H9 (cell line): ENCODE measurements at regions not wholly inside any gene's neighbourhood (a gene's known extent, or its start where the extent isn't known, plus 50 kb on each side); places are given as distances from the start of the nearest gene placed in this dataset.

Experiments used
- DNase-seq: peaks from one replicate; pipeline ENCODE4 v3.0.0-alpha.2; 2017
- H2AFZ ChIP-seq: one replicate; pipeline ENCODE4 v1.6.1; 2013; ENCODE audit warnings: mild to moderate bottlenecking, low read length, control low read depth, moderate library complexity
- H2AK5ac ChIP-seq: 2 replicates; pipeline ENCODE4 v1.6.1; 2013; ENCODE audit warnings: low read length, control low read depth, mixed read lengths; ENCODE audit not compliant: insufficient read length
- H2BK120ac ChIP-seq: one replicate; pipeline ENCODE4 v1.6.1; 2013; ENCODE audit warnings: low read depth, mild to moderate bottlenecking, low read length, control low read depth, inconsistent platforms; ENCODE audit not compliant: poor library complexity, severe bottlenecking
- H2BK12ac ChIP-seq: 2 replicates; pipeline ENCODE4 v1.6.1; 2013; ENCODE audit warnings: low read length, control low read depth, mixed read lengths, low read depth; ENCODE audit not compliant: insufficient read length
- H2BK15ac ChIP-seq: 2 replicates; pipeline ENCODE4 v1.6.1; 2013; ENCODE audit warnings: low read depth, low read length, control low read depth
- H2BK20ac ChIP-seq: one replicate; pipeline ENCODE4 v1.6.1; 2013; ENCODE audit warnings: low read depth, mild to moderate bottlenecking, low read length, control low read depth, inconsistent platforms; ENCODE audit not compliant: poor library complexity, severe bottlenecking
- H2BK5ac ChIP-seq: 2 replicates; pipeline ENCODE4 v1.6.1; 2013; ENCODE audit warnings: low read length, control low read depth, mixed read lengths; ENCODE audit not compliant: insufficient read length
- H3K14ac ChIP-seq: 2 replicates; pipeline ENCODE4 v1.6.1; 2013; ENCODE audit warnings: low read length, control low read depth; ENCODE audit not compliant: insufficient read depth
- H3K18ac ChIP-seq: 2 replicates; pipeline ENCODE4 v1.6.1; 2013; ENCODE audit warnings: low read depth, mild to moderate bottlenecking, mixed read lengths, low read length, control low read depth; ENCODE audit not compliant: insufficient read length
- H3K23ac ChIP-seq: 2 replicates; pipeline ENCODE4 v1.6.1; 2013; ENCODE audit warnings: low read length, control low read depth, mixed read lengths, low read depth; ENCODE audit not compliant: insufficient read length
- H3K23me2 ChIP-seq: 2 replicates; pipeline ENCODE4 v1.6.1; 2013; ENCODE audit warnings: low read depth, mild to moderate bottlenecking, mixed read lengths, low read length, control low read depth; ENCODE audit not compliant: insufficient read length, poor library complexity, severe bottlenecking
- H3K27ac ChIP-seq: 2 replicates; pipeline ENCODE4 v1.5.1; 2013; ENCODE audit warnings: low read length, control low read depth, mixed read lengths, low read depth; ENCODE audit not compliant: insufficient read length
- H3K27me3 ChIP-seq: 2 replicates; pipeline ENCODE4 v1.6.1; 2013; ENCODE audit warnings: low read length, control low read depth, inconsistent platforms; ENCODE audit not compliant: insufficient read depth
- H3K4ac ChIP-seq: 2 replicates; pipeline ENCODE4 v1.6.1; 2013; ENCODE audit warnings: low read depth, mild to moderate bottlenecking, control low read depth, inconsistent platforms, low read length, moderate library complexity
- H3K4me1 ChIP-seq: 2 replicates; pipeline ENCODE4 v1.6.1; 2013; ENCODE audit warnings: low read length, control low read depth, inconsistent platforms; ENCODE audit not compliant: insufficient read depth
- H3K4me2 ChIP-seq: 2 replicates; pipeline ENCODE4 v1.6.1; 2013; ENCODE audit warnings: low read length, control low read depth, mixed read lengths; ENCODE audit not compliant: insufficient read length, insufficient read depth
- H3K56ac ChIP-seq: 2 replicates; pipeline ENCODE4 v1.6.1; 2013; ENCODE audit warnings: low read depth, mild to moderate bottlenecking, mixed read lengths, low read length, control low read depth; ENCODE audit not compliant: insufficient read length
- H3K79me1 ChIP-seq: 2 replicates; pipeline ENCODE4 v1.6.1; 2013; ENCODE audit warnings: low read depth, mild to moderate bottlenecking, moderate library complexity, low read length, control low read depth, inconsistent platforms; ENCODE audit not compliant: insufficient read depth, poor library complexity, severe bottlenecking
- H3K79me2 ChIP-seq: 2 replicates; pipeline ENCODE4 v1.6.1; 2013; ENCODE audit warnings: low read length, control low read depth, inconsistent platforms; ENCODE audit not compliant: insufficient read depth
- H3K9ac ChIP-seq: 2 replicates; pipeline ENCODE4 v1.6.1; 2013; ENCODE audit warnings: low read length, control low read depth, mixed read lengths; ENCODE audit not compliant: insufficient read length; ENCODE audit errors: extremely low read depth
- H3K9me3 ChIP-seq: one replicate; pipeline ENCODE4 v1.6.1; 2013; ENCODE audit warnings: low read depth, low read length, inconsistent platforms; ENCODE audit not compliant: control insufficient read depth
- H3T11ph ChIP-seq: one replicate; pipeline ENCODE4 v1.6.1; 2013; ENCODE audit warnings: mild to moderate bottlenecking, low read length, control low read depth, inconsistent platforms
- H4K20me1 ChIP-seq: one replicate; pipeline ENCODE4 v1.6.1; 2013; ENCODE audit not compliant: control insufficient read depth, insufficient read length, insufficient read depth
- H4K5ac ChIP-seq: 2 replicates; pipeline ENCODE4 v1.6.1; 2013; ENCODE audit warnings: low read depth, mild to moderate bottlenecking, mixed read lengths, low read length, control low read depth; ENCODE audit not compliant: insufficient read length
- H4K8ac ChIP-seq: replicated peaks from 2 replicates; pipeline ENCODE4 v1.6.1; 2013; ENCODE audit warnings: low read length, control low read depth, mixed read lengths, low read depth; ENCODE audit not compliant: insufficient read length
- H4K91ac ChIP-seq: 2 replicates; pipeline ENCODE4 v1.6.1; 2013; ENCODE audit warnings: low read depth, mild to moderate bottlenecking, moderate library complexity, mixed read lengths, low read length, control low read depth; ENCODE audit not compliant: insufficient read length
- H3K27ac Mint-ChIP-seq, 3 experiments: 2 replicates in 2 of 3; 3 replicates in 1 of 3; pipeline ENCODE4 v1.8.0; 2020 to 2021; ENCODE audit warnings: mixed read lengths in 3 of 3, mild to moderate bottlenecking in 1 of 3, moderate library complexity in 1 of 3
- H3K27me3 Mint-ChIP-seq: 2 replicates; pipeline ENCODE4 v1.8.0; 2021; ENCODE audit warnings: low read depth, mild to moderate bottlenecking, moderate library complexity, mixed read lengths
- H3K36me3 Mint-ChIP-seq, 3 experiments: 2 replicates in 2 of 3; 3 replicates in 1 of 3; pipeline ENCODE4 v1.8.0; 2020 to 2021; ENCODE audit warnings: low read depth in 3 of 3, mixed read lengths in 3 of 3; ENCODE audit not compliant: insufficient read depth in 1 of 3
- H3K4me1 Mint-ChIP-seq, 2 experiments: 2 replicates each; pipeline ENCODE4 v1.8.0; 2020; ENCODE audit warnings: mixed read lengths in 2 of 2
- H3K4me3 Mint-ChIP-seq, 2 experiments: 2 replicates in 1 of 2; 3 replicates in 1 of 2; pipeline ENCODE4 v1.8.0; 2020 to 2021; ENCODE audit warnings: mild to moderate bottlenecking in 2 of 2, mixed read lengths in 2 of 2, moderate library complexity in 1 of 2
- H3K9me3 Mint-ChIP-seq, 2 experiments: 2 replicates in 1 of 2; 3 replicates in 1 of 2; pipeline ENCODE4 v1.8.0; 2020; ENCODE audit warnings: mild to moderate bottlenecking in 2 of 2, mixed read lengths in 2 of 2, moderate library complexity in 1 of 2
- WGBS: extraction: QIAGEN DNeasy Blood & Tissue Kit; methylation state at CpG from one replicate; pipeline ENCODE4 v1.1.7; 2013; ENCODE audit warnings: missing lambda C conversion rate, low lambda C conversion rate, mixed read lengths; ENCODE audit not compliant: insufficient read length; ENCODE audit errors: extremely low coverage; 5-methylcytosine and 5-hydroxymethylcytosine counted together
- TF ChIP-seq, protein P1 (sequence below): fragments of 200-600 bp; sonication (generic); conservative IDR thresholded peaks from 3 replicates; pipeline ENCODE4 v1.8.0; 2021; ENCODE audit warnings: antibody characterized with exemption, mild to moderate bottlenecking

DNA sequence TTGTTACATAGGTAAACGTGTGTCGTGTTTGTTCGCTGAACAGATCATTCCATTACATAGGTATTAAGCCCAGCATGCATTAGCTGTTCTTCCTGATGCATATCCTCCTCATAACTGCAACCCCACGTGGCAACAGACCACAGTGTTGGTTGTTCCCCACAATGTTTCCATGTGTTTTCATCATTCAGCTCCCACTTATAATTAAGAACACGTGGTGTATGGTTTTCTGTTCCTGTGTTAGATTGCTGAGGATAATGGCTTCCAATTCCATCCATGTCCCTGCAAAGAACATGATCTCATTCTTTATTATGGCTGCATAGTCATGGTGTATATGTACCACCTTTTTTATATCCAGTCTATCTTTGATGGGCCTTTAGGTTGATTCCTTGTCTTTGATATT is 1071.1 kb downstream of the SLC16A7 start:
- Mint-ChIP-seq H3K36me3 (peaks cover 0 to 29% (median 14%) of the 10 kb centered on the region in 3 experiments; a peak in 5 of 7 replicates), H3K4me3 (no peak overlapping the region), H3K27ac (no peak overlapping the region), H3K4me1 (peaks cover 18 to 19% of the 10 kb centered on the region in 2 experiments), H3K27me3 (no peaks in the 10 kb centered on the region), H3K9me3 (peaks cover 14 to 34% of the 10 kb centered on the region in 2 experiments; a peak in 4 of 5 replicates)
- Histone ChIP-seq H2AK5ac (no peak overlapping the region), H3K79me2 (no peaks in the 10 kb centered on the region), H2BK15ac (no peak overlapping the region), H3K23me2 (no peaks in the 10 kb centered on the region), H2BK5ac (no peak overlapping the region), H3K56ac (no peak overlapping the region), H3T11ph (no peak overlapping the region), H2BK12ac (no peak overlapping the region), H3K9ac (no peak overlapping the region), H3K14ac (no peak overlapping the region), H3K4me1 (no peaks in the 10 kb centered on the region), H3K4me2 (no peak overlapping the region), H3K9me3 (no peaks in the 10 kb centered on the region), H4K91ac (no peak overlapping the region), H3K27ac (no peak overlapping the region), H2AFZ (no peak overlapping the region), H3K4ac (no peak overlapping the region), H3K27me3 (no peaks in the 10 kb centered on the region), H2BK120ac (no peak overlapping the region), H4K5ac (no peak overlapping the region), H2BK20ac (no peak overlapping the region), H3K23ac (no peak overlapping the region), H4K20me1 (no peaks in the 10 kb centered on the region), H3K18ac (no peak overlapping the region), H4K8ac (no peak overlapping the region), H3K79me1 (no peaks in the 10 kb centered on the region)
- no peak for DNase-seq
- WGBS: no CpG with 5 or more reads among the region's 5 CpGs
- TF ChIP-seq, protein P1, sequence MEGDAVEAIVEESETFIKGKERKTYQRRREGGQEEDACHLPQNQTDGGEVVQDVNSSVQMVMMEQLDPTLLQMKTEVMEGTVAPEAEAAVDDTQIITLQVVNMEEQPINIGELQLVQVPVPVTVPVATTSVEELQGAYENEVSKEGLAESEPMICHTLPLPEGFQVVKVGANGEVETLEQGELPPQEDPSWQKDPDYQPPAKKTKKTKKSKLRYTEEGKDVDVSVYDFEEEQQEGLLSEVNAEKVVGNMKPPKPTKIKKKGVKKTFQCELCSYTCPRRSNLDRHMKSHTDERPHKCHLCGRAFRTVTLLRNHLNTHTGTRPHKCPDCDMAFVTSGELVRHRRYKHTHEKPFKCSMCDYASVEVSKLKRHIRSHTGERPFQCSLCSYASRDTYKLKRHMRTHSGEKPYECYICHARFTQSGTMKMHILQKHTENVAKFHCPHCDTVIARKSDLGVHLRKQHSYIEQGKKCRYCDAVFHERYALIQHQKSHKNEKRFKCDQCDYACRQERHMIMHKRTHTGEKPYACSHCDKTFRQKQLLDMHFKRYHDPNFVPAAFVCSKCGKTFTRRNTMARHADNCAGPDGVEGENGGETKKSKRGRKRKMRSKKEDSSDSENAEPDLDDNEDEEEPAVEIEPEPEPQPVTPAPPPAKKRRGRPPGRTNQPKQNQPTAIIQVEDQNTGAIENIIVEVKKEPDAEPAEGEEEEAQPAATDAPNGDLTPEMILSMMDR: no peak
